Fibroblast of the conjunctiva (primary cell): ENCODE measurements at regions not wholly inside any gene's neighbourhood (a gene's known extent, or its start where the extent isn't known, plus 50 kb on each side); places are given as distances from the start of the nearest gene placed in this dataset.
"Not testable (repeated sequence)": the region's sequence is repeated elsewhere in the genome, so short reads cannot be mapped to it uniquely, and the experiment has no call there.

Experiments
- DNase-seq: peaks from one replicate; pipeline ENCODE4 v3.0.0-alpha.2; 2010; ENCODE audit warnings: low read depth

GRCh38 chr9:41623666-41624065 is 434.5 kb upstream of the ZNG1F start:
- not testable (repeated sequence) for DNase-seq

- DNase-seq = not testable (repeated sequence)
These were observed 430.1 kb upstream of the ZNG1F start for GRCh38 chr9:41619254-41619653.

GRCh38 chr9:41606961-41607547 is 417.9 kb upstream of the ZNG1F start:
- DNase-seq = not testable (repeated sequence)

- not testable (repeated sequence) for DNase-seq
These were observed 376.5 kb upstream of the ZNG1F start for GRCh38 chr9:41565572-41565971.
